ENCODE measurements at regions not wholly inside any gene's neighbourhood (a gene's known extent, or its start where the extent isn't known, plus 50 kb on each side); places are given as distances from the start of the nearest gene placed in this dataset.

GRCh38 chr2:104077573-104077972 is 776.3 kb upstream of the POU3F3 start:
- no peak for FAIRE-seq
- no peak overlapping the region for H3K56ac ChIP-seq (replicated peaks; ENCODE audit: insufficient read length, low read depth, low read length)
- H4K91ac ChIP-seq (replicated peaks; ENCODE audit: insufficient read length, low read length), result no peak overlapping the region
- no peak overlapping the region for H2BK12ac ChIP-seq (ENCODE audit: low read depth, low read length)
- H3K79me1 ChIP-seq (ENCODE audit: low read depth, low read length), result no peaks in the 10 kb centered on the region
- no peak overlapping the region; the same call in 1 of the 2 replicates for H4K8ac ChIP-seq (ENCODE audit: extremely low read depth, insufficient read depth, low read length)
- H3K23me2 ChIP-seq (ENCODE audit: low read depth, low read length), result no peaks in the 10 kb centered on the region
- 100% methylated on average over 4 of the region's 4 CpGs; no CpG with 5 or more reads in 1 of the 2 experiments for WGBS, 2 experiments (ENCODE audit: extremely low coverage in 1 of 2, insufficient coverage in 1 of 2, insufficient read length in 1 of 2, insufficient replicate concordance in 2 of 2, low coverage in 1 of 2, low lambda C conversion rate in 2 of 2, missing lambda C conversion rate in 1 of 2)
- H3K4me3 ChIP-seq (ENCODE audit: extremely low read depth in 1 of 4, insufficient read depth in 2 of 4, low read depth in 3 of 4, low read length in 4 of 4), result no peak overlapping the region
- H2AFZ ChIP-seq (ENCODE audit: low read length), result no peak overlapping the region
- DNase-seq (ENCODE audit: low read depth in 1 of 2, low spot score in 2 of 2), result no peak
- H2BK15ac ChIP-seq (ENCODE audit: low read length), result no peak overlapping the region
- no peak overlapping the region for H3K9ac ChIP-seq (replicated peaks in 1 of 4; ENCODE audit: extremely low read depth in 1 of 4, low read depth in 3 of 4, low read length in 3 of 4)
- no peak overlapping the region for H3K27ac ChIP-seq (ENCODE audit: low read depth, low read length)
- H3K27me3 ChIP-seq (replicated peaks in 1 of 4; ENCODE audit: control insufficient read depth in 3 of 4, extremely low read depth in 1 of 4, insufficient read depth in 3 of 4, low read length in 3 of 4), result no peaks in the 10 kb centered on the region
- no peak for TF ChIP-seq SIX5 (IDR thresholded peaks at IDR 0.05; ENCODE audit: low read depth, low read length)
- no peak for TF ChIP-seq SIRT6 (IDR thresholded peaks at IDR 0.05; ENCODE audit: low read length)
- TF ChIP-seq SP2 (IDR thresholded peaks at IDR 0.05; ENCODE audit: low read length), result no peak
- TF ChIP-seq ATF2 (IDR thresholded peaks at IDR 0.05; ENCODE audit: low read length), result no peak
- TF ChIP-seq BRCA1 (IDR thresholded peaks at IDR 0.05; ENCODE audit: low read depth, low read length), result no peak
- TF ChIP-seq CBX8 (IDR thresholded peaks at IDR 0.05; ENCODE audit: borderline replicate concordance, low read depth, low read length), result no peak
- TF ChIP-seq HDAC6 (IDR thresholded peaks at IDR 0.05; ENCODE audit: low read depth, low read length), result no peak
- no peak for TF ChIP-seq TAF1 (IDR thresholded peaks at IDR 0.05; ENCODE audit: low read depth, low read length)
- no peak for TF ChIP-seq GABPA (IDR thresholded peaks at IDR 0.05; ENCODE audit: borderline replicate concordance, insufficient read depth, low read length)
- no peak overlapping the region for H3K4me2 ChIP-seq (ENCODE audit: insufficient read depth in 1 of 2, low read depth in 2 of 2, low read length in 2 of 2)
- no peak overlapping the region for H4K5ac ChIP-seq (ENCODE audit: insufficient read length, low read depth, low read length)
- H3K4me1 ChIP-seq (replicated peaks in 1 of 4; ENCODE audit: control insufficient read depth in 3 of 4, insufficient read depth in 4 of 4, low read length in 3 of 4), result no peaks in the 10 kb centered on the region; a peak in 2 of 7 replicates
- H4K20me1 ChIP-seq (replicated peaks in 1 of 2; ENCODE audit: control insufficient read depth in 1 of 2, insufficient read depth in 2 of 2, low read length in 2 of 2), result no peaks in the 10 kb centered on the region
- H3K9me3 ChIP-seq (ENCODE audit: insufficient read depth in 2 of 2, low read depth in 1 of 2, low read length in 1 of 2), result no peaks in the 10 kb centered on the region
- POLR2A ChIA-PET (ENCODE audit: partially characterized antibody), result no interaction called here
- no peak overlapping the region for H2BK5ac ChIP-seq (ENCODE audit: low read depth, low read length)
- peak overlapping the region; percentile 69 for H3K4ac ChIP-seq (replicated peaks; ENCODE audit: insufficient read length, low read depth, low read length)
- H2BK120ac ChIP-seq (replicated peaks; ENCODE audit: low read depth, low read length), result no peak overlapping the region
- no peaks in the 10 kb centered on the region for H3K79me2 ChIP-seq (ENCODE audit: control insufficient read depth in 1 of 2, insufficient read depth in 2 of 2, low read length in 2 of 2)
- no peak overlapping the region for H3K18ac ChIP-seq (ENCODE audit: extremely low read depth, low read length)
- no peak overlapping the region for H2AK5ac ChIP-seq (ENCODE audit: low read depth, low read length)
- no peak overlapping the region for H3K14ac ChIP-seq (ENCODE audit: insufficient read length)
- H2BK20ac ChIP-seq (ENCODE audit: low read length), result no peak overlapping the region
- H3K23ac ChIP-seq (ENCODE audit: insufficient read length), result no peak overlapping the region
- CTCF ChIA-PET (ENCODE audit: partially characterized antibody), result interaction anchor here (0.6 to 2.3 kb wide), 10 partner anchors 13 to 866 kb away, joined by 3 to 9 read pairs (median 3); no protein-coding TSS in a partner anchor
- H3K36me3 ChIP-seq (ENCODE audit: control insufficient read depth in 2 of 4, insufficient read depth in 4 of 4, low read length in 3 of 4), result no peaks in the 10 kb centered on the region

Measured in H1 (cell line).